ENCODE measurements at regions not wholly inside any gene's neighbourhood (a gene's known extent, or its start where the extent isn't known, plus 50 kb on each side); places are given as distances from the start of the nearest gene placed in this dataset.

DNA sequence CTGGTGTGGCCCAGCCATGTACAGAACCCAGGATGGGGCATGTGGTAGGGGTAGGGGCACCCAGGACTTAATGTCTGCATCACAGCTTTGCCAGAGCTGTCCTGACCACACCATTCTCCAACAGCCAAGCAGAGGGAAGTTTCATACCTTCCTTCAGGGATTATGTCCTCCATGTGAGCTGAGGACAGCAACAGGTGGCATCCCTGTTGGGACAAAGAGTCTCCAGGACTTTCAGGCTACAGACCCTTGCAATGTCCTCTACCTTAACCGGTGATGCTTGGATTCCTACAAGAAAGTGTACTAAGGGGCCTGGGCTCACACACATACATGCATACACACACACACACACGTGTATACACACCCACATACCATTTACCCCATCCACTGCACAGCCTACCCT is 227.0 kb upstream of the SIX2 start:
- no peak for TF ChIP-seq CTCF (optimal IDR thresholded peaks at IDR 0.05 in 1 of 3, IDR thresholded peaks at IDR 0.05 in 1 of 3, conservative IDR thresholded peaks at IDR 0.05 in 1 of 3; ENCODE audit: extremely low read depth in 1 of 3, insufficient read depth in 2 of 3, low read length in 3 of 3)
- TF ChIP-seq EZH2 (IDR thresholded peaks at IDR 0.05; ENCODE audit: low read length): no peak

Measured in keratinocyte (primary cell).